Mammary epithelial cell (primary cell): ENCODE measurements at regions not wholly inside any gene's neighbourhood (a gene's known extent, or its start where the extent isn't known, plus 50 kb on each side); places are given as distances from the start of the nearest gene placed in this dataset.

ENCODE experiments used
- EZH2 ChIP-seq: IDR thresholded peaks from 2 replicates; pipeline ENCODE4 v1.6.1; 2012; ENCODE audit warnings: low read length, inconsistent platforms, borderline replicate concordance
- TF ChIP-seq, protein P1 (sequence below), 2 donors: IDR thresholded peaks in 1 of 2; conservative IDR thresholded peaks in 1 of 2; 2 replicates each; pipeline ENCODE4 v1.5.1; 2011 to 2012; ENCODE audit warnings: inconsistent platforms in 2 of 2, low read length in 2 of 2, mild to moderate bottlenecking in 2 of 2, control low read depth in 1 of 2, low read depth in 1 of 2; ENCODE audit not compliant: insufficient read depth in 1 of 2; ENCODE audit errors: extremely low read depth in 1 of 2

DNA sequence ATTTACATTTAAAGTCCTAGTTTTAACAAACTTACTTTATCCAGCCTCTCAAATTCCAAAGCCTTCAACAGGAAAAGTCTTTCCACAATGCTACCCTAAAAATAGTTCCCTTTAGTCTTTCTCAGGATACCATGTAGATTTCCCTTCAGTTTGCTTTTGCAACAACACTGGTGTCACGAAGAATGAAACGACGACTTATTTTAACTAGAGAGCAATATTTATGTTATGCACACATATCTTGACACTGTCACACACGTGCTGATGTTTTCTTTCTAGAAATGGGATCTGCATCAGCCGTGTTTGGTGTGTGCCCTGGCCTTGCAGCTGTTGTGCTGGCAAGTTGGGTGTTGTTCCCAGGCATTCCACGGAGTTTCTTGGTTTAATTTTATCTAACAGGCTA, 75.5 kb downstream of the SIPA1L2 start:
- TF ChIP-seq, protein P1, sequence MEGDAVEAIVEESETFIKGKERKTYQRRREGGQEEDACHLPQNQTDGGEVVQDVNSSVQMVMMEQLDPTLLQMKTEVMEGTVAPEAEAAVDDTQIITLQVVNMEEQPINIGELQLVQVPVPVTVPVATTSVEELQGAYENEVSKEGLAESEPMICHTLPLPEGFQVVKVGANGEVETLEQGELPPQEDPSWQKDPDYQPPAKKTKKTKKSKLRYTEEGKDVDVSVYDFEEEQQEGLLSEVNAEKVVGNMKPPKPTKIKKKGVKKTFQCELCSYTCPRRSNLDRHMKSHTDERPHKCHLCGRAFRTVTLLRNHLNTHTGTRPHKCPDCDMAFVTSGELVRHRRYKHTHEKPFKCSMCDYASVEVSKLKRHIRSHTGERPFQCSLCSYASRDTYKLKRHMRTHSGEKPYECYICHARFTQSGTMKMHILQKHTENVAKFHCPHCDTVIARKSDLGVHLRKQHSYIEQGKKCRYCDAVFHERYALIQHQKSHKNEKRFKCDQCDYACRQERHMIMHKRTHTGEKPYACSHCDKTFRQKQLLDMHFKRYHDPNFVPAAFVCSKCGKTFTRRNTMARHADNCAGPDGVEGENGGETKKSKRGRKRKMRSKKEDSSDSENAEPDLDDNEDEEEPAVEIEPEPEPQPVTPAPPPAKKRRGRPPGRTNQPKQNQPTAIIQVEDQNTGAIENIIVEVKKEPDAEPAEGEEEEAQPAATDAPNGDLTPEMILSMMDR (conservative IDR thresholded peaks at IDR 0.05 in 1 of 2, IDR thresholded peaks at IDR 0.05 in 1 of 2; ENCODE audit: extremely low read depth in 1 of 2, insufficient read depth in 1 of 2, low read depth in 1 of 2, low read length in 2 of 2) = no peak
- TF ChIP-seq EZH2 = no peak
